BJ (cell line): ENCODE measurements at regions not wholly inside any gene's neighbourhood (a gene's known extent, or its start where the extent isn't known, plus 50 kb on each side); places are given as distances from the start of the nearest gene placed in this dataset.

Experiments used
- CTCF ChIA-PET: fragments of 350-600 bp; formaldehyde crosslinking; extraction: SDS; loops from one replicate; lab custom pipeline; 2021; ENCODE audit warnings: antibody characterized with exemption, inconsistent platforms; lab: Yijun Ruan, JAX
- POLR2A ChIA-PET: fragments of 300-600 bp; sonication (Branson Sonifier 250); formaldehyde crosslinking; extraction: SDS; loops from one replicate; lab custom pipeline; 2021; ENCODE audit warnings: antibody characterized with exemption; lab: Charles Lee
- DNase-seq: peaks from one replicate; pipeline ENCODE4 v3.0.0-alpha.2; 2011; ENCODE audit warnings: low read depth
- H3K27me3 ChIP-seq: 2 replicates; pipeline ENCODE4 v1.6.0; 2011; ENCODE audit warnings: low read length; ENCODE audit not compliant: control insufficient read depth, insufficient read depth
- H3K36me3 ChIP-seq: 2 replicates; pipeline ENCODE4 v1.5.1; 2011; ENCODE audit warnings: low read length; ENCODE audit not compliant: control insufficient read depth, insufficient read depth
- H3K4me3 ChIP-seq: 2 replicates; pipeline ENCODE4 v1.5.1; 2011; ENCODE audit warnings: low read depth, mild to moderate bottlenecking, control low read depth, low read length
- CTCF ChIP-seq: IDR thresholded peaks from 2 replicates; pipeline ENCODE4 v1.5.1; 2011; ENCODE audit warnings: low read depth, mild to moderate bottlenecking, control low read depth, inconsistent platforms, low read length, moderate library complexity; ENCODE audit not compliant: insufficient read depth

- Histone ChIP-seq H3K27me3 (peaks cover 3% of the 10 kb centered on the region; the same call in 1 of the 2 replicates), H3K36me3 (no peaks in the 10 kb centered on the region), H3K4me3 (no peak overlapping the region)
- DNase-seq = no peak
- no peak for TF ChIP-seq CTCF
- ChIA-PET CTCF (interaction anchor here (1.5 to 1.9 kb wide), 2 partner anchors 21 to 185 kb away, joined by 4 to 5 read pairs; no protein-coding TSS in a partner anchor), POLR2A (no interaction called here)
Measured at GRCh38 chr7:132044247-132044646, 487.8 kb upstream of the PODXL start.

- CTCF ChIA-PET = interaction anchor here (1.8 kb wide), 1 partner anchor 8 kb away, joined by 8 read pairs; no protein-coding TSS in a partner anchor
- POLR2A ChIA-PET = no interaction called here
Measured at GRCh38 chr7:132041108-132041507, 484.7 kb upstream of the PODXL start.

GRCh38 chr7:132035517-132036362 lies 479.3 kb upstream of the PODXL start:
- POLR2A ChIA-PET = no interaction called here
- no peak for TF ChIP-seq CTCF
- CTCF ChIA-PET = interaction anchor here (1.2 kb wide), 1 partner anchor 14 kb away, joined by 3 read pairs; no protein-coding TSS in a partner anchor
- Histone ChIP-seq H3K36me3 (no peaks in the 10 kb centered on the region), H3K27me3 (no peaks in the 10 kb centered on the region), H3K4me3 (no peak overlapping the region)
- no peak for DNase-seq

More at GRCh38 chr7:132041108-132041507, 484.7 kb upstream of the PODXL start:
- Histone ChIP-seq H3K4me3 (no peak overlapping the region), H3K27me3 (no peaks in the 10 kb centered on the region), H3K36me3 (no peaks in the 10 kb centered on the region)
- no peak for DNase-seq
- TF ChIP-seq CTCF = no peak

- Histone ChIP-seq H3K27me3 (no peaks in the 10 kb centered on the region), H3K36me3 (no peaks in the 10 kb centered on the region), H3K4me3 (no peak overlapping the region)
- no peak for DNase-seq
- ChIA-PET POLR2A (no interaction called here), CTCF (interaction anchor here (0.7 kb wide), 1 partner anchor 14 kb away, joined by 3 read pairs; no protein-coding TSS in a partner anchor)
- TF ChIP-seq CTCF = no peak
Measured at GRCh38 chr7:132034748-132035416, 478.5 kb upstream of the PODXL start.

GRCh38 chr7:132030883-132031282 lies 474.5 kb upstream of the PODXL start:
- no peaks in the 10 kb centered on the region; the same call in 1 of the 2 replicates for H3K27me3 ChIP-seq
- CTCF ChIA-PET = no interaction called here
- H3K36me3 ChIP-seq = no peaks in the 10 kb centered on the region
- no peak for DNase-seq
- no peak overlapping the region for H3K4me3 ChIP-seq
- POLR2A ChIA-PET = no interaction called here
- TF ChIP-seq CTCF = no peak
